Prostate gland (tissue), 2 donors: ENCODE measurements at regions not wholly inside any gene's neighbourhood (a gene's known extent, or its start where the extent isn't known, plus 50 kb on each side); places are given as distances from the start of the nearest gene placed in this dataset.

ENCODE experiments used
- DNase-seq: peaks from one replicate; pipeline ENCODE4 v3.0.0-alpha.2; 2019; ENCODE audit warnings: low spot score
- H3K27ac ChIP-seq, 2 donors: fragments of 200-600 bp; sonication (generic); 2 replicates each; pipeline ENCODE4 v1.5.1; 2017 to 2019
- H3K27me3 ChIP-seq: fragments of 200-600 bp; sonication (generic); replicated peaks from 2 replicates; pipeline ENCODE4 v1.5.1; 2019; ENCODE audit not compliant: insufficient read depth
- H3K36me3 ChIP-seq, 2 donors: fragments of 200-600 bp; sonication (generic); 1 replicate in 1 of 2; 2 replicates in 1 of 2; pipeline versions ENCODE4 v1.5.1 to v1.8.1; 2017 to 2019
- H3K4me1 ChIP-seq: fragments of 200-600 bp; sonication (generic); replicated peaks from 2 replicates; pipeline ENCODE4 v1.5.1; 2019
- H3K4me3 ChIP-seq, 2 donors: fragments of 200-600 bp; sonication (generic); 2 replicates each; pipeline ENCODE4 v1.5.1; 2017 to 2019
- H3K9me3 ChIP-seq: fragments of 200-600 bp; sonication (generic); 2 replicates; pipeline ENCODE4 v1.5.1; 2017
- CTCF ChIP-seq, 4 experiments: fragments of 200-600 bp in 2 of 4; fragments of 450-650 bp in 2 of 4; sonication (generic) in 2 of 4; IDR thresholded peaks; 1 replicate in 3 of 4; 2 replicates in 1 of 4; pipeline ENCODE4 v1.5.1; 2016 to 2019; ENCODE audit warnings: antibody characterized with exemption in 4 of 4, mild to moderate bottlenecking in 2 of 4, moderate library complexity in 2 of 4
- POLR2A ChIP-seq: fragments of 450-650 bp; IDR thresholded peaks from one replicate; pipeline ENCODE4 v1.6.1; 2016; ENCODE audit warnings: antibody characterized with exemption, mild to moderate bottlenecking
- POLR2AphosphoS5 ChIP-seq: sonication (generic); formaldehyde crosslinking; IDR thresholded peaks from one replicate; pipeline ENCODE4 v1.6.1; 2017; ENCODE audit warnings: antibody characterized with exemption
- WGBS: methylation state at CpG from one replicate; pipeline ENCODE4 v1.1.5; 2018; 5-methylcytosine and 5-hydroxymethylcytosine counted together
- intact Hi-C: fragments of 100-400 bp; cut with DNase I; formaldehyde crosslinking; loops from one replicate; pipeline ENCODE4 v1.14.2; 2022

GRCh38 chr3:103166890-103167289 is 732.1 kb downstream of the ZPLD1 start:
- no peaks in the 10 kb centered on the region for H3K27me3 ChIP-seq
- TF ChIP-seq POLR2AphosphoS5 (no peak), POLR2A (no peak), CTCF (IDR thresholded peaks at IDR 0.05) (no peak)
- H3K27ac ChIP-seq = no peak overlapping the region
- WGBS = 94% methylated on average over 13 of the region's 13 CpGs
- H3K9me3 ChIP-seq = no peaks in the 10 kb centered on the region
- intact Hi-C loops = no loop called here
- no peak overlapping the region for H3K4me3 ChIP-seq
- H3K36me3 ChIP-seq = no peaks in the 10 kb centered on the region
- DNase-seq = no peak
- no peaks in the 10 kb centered on the region for H3K4me1 ChIP-seq

- Histone ChIP-seq H3K36me3 (no peaks in the 10 kb centered on the region), H3K4me3 (no peak overlapping the region), H3K27ac (no peak overlapping the region), H3K27me3 (no peaks in the 10 kb centered on the region), H3K4me1 (no peaks in the 10 kb centered on the region), H3K9me3 (no peaks in the 10 kb centered on the region)
- intact Hi-C loops = no loop called here
- TF ChIP-seq POLR2A (no peak), POLR2AphosphoS5 (no peak), CTCF (IDR thresholded peaks at IDR 0.05) (no peak)
- DNase-seq = no peak
- 86% methylated on average over 6 of the region's 6 CpGs for WGBS
Measured at GRCh38 chr3:103167850-103168249, 733.0 kb downstream of the ZPLD1 start.

- H3K27me3 ChIP-seq = no peaks in the 10 kb centered on the region
- H3K4me3 ChIP-seq = no peak overlapping the region
- TF ChIP-seq CTCF (IDR thresholded peaks at IDR 0.05) = no peak
- no peak for TF ChIP-seq POLR2AphosphoS5
- TF ChIP-seq POLR2A = no peak
- no peak overlapping the region for H3K27ac ChIP-seq
- intact Hi-C loops = no loop called here
- no peaks in the 10 kb centered on the region for H3K4me1 ChIP-seq
- no peaks in the 10 kb centered on the region for H3K36me3 ChIP-seq
- no peak for DNase-seq
- WGBS = 87% methylated on average over 2 of the region's 2 CpGs
- H3K9me3 ChIP-seq = no peaks in the 10 kb centered on the region
Measured at GRCh38 chr3:103169289-103169688, 734.5 kb downstream of the ZPLD1 start.

- Histone ChIP-seq H3K27me3 (no peaks in the 10 kb centered on the region), H3K4me1 (no peaks in the 10 kb centered on the region), H3K27ac (no peak overlapping the region), H3K4me3 (no peak overlapping the region), H3K36me3 (no peaks in the 10 kb centered on the region), H3K9me3 (no peaks in the 10 kb centered on the region)
- no peak for DNase-seq
- intact Hi-C loops = no loop called here
- TF ChIP-seq POLR2A = no peak
- no peak for TF ChIP-seq POLR2AphosphoS5
- TF ChIP-seq CTCF (IDR thresholded peaks at IDR 0.05) = no peak
Measured at GRCh38 chr3:103170651-103171050, 735.8 kb downstream of the ZPLD1 start.

- TF ChIP-seq POLR2A (no peak), CTCF (IDR thresholded peaks at IDR 0.05) (no peak), POLR2AphosphoS5 (no peak)
- Histone ChIP-seq H3K4me1 (no peaks in the 10 kb centered on the region), H3K27me3 (no peaks in the 10 kb centered on the region), H3K36me3 (no peaks in the 10 kb centered on the region), H3K4me3 (no peak overlapping the region), H3K27ac (no peak overlapping the region), H3K9me3 (no peaks in the 10 kb centered on the region)
- intact Hi-C loops = no loop called here
- no peak for DNase-seq
- 94% methylated on average over 1 of the region's 1 CpG for WGBS
Measured at GRCh38 chr3:103173940-103174339, 739.1 kb downstream of the ZPLD1 start.
